Heart right ventricle (tissue), 16 donors: ENCODE measurements at regions not wholly inside any gene's neighbourhood (a gene's known extent, or its start where the extent isn't known, plus 50 kb on each side); places are given as distances from the start of the nearest gene placed in this dataset.

Source experiments
- ATAC-seq, 8 donors: fragments of 200-7000 bp; cut with Tn5 transposase; one replicate each; pipeline ENCODE4 v1.9.1; 2020; ENCODE audit warnings: mild to moderate bottlenecking in 8 of 8, moderate library complexity in 8 of 8, moderate number of reproducible peaks in 1 of 8
- DNase-seq, 2 donors: peaks; one replicate each; pipeline ENCODE4 v3.0.0-alpha.2; 2020
- H3K27ac ChIP-seq, 10 donors: fragments of 200-600 bp; sonication (generic) in 2 of 10; one replicate each; pipeline versions ENCODE4 v1.5.0 to v1.8.0; 2020 to 2022; ENCODE audit warnings: mild to moderate bottlenecking in 3 of 10
- H3K27me3 ChIP-seq, 7 donors: fragments of 200-600 bp; one replicate each; pipeline ENCODE4 v1.8.0; 2021 to 2022; ENCODE audit warnings: mild to moderate bottlenecking in 2 of 7
- H3K36me3 ChIP-seq, 9 donors: fragments of 200-600 bp; sonication (generic) in 1 of 9; one replicate each; pipeline versions ENCODE4 v1.5.0 to v1.8.0; 2020 to 2022; ENCODE audit warnings: mild to moderate bottlenecking in 2 of 9
- H3K4me1 ChIP-seq, 9 donors: fragments of 200-600 bp; sonication (generic) in 1 of 9; one replicate each; pipeline versions ENCODE4 v1.5.0 to v1.8.0; 2020 to 2022; ENCODE audit warnings: mild to moderate bottlenecking in 4 of 9
- H3K4me3 ChIP-seq, 10 donors: fragments of 200-600 bp; sonication (generic) in 2 of 10; one replicate each; pipeline versions ENCODE4 v1.5.0 to v1.8.0; 2020 to 2022; ENCODE audit warnings: mild to moderate bottlenecking in 7 of 10, moderate library complexity in 2 of 10
- H3K9me3 ChIP-seq, 11 donors: fragments of 200-600 bp in 10 of 11; sonication (generic) in 2 of 11; one replicate each; pipeline versions ENCODE4 v1.5.0 to v1.8.0; 2013 to 2022; ENCODE audit warnings: mild to moderate bottlenecking in 2 of 11, control low read depth in 1 of 11, moderate library complexity in 1 of 11
- WGBS, 2 donors: extraction: QIAGEN DNeasy Blood & Tissue Kit; methylation state at CpG; one replicate each; pipeline ENCODE4 v1.1.7; 2013; ENCODE audit warnings: inconsistent platforms in 1 of 2; 5-methylcytosine and 5-hydroxymethylcytosine counted together
- intact Hi-C, 10 donors: fragments of 100-400 bp; cut with DNase I; formaldehyde crosslinking; loops; one replicate each; pipeline versions ENCODE4 v1.11.1 to v1.14.2; 2022
- TF ChIP-seq, protein P1 (sequence below), 9 donors: fragments of 200-600 bp; sonication (generic) in 2 of 9; IDR thresholded peaks; one replicate each; pipeline versions ENCODE4 v1.5.0 to v1.8.0; 2021 to 2022; ENCODE audit warnings: antibody characterized with exemption in 9 of 9, mild to moderate bottlenecking in 5 of 9, moderate library complexity in 1 of 9
- donor health status: Arrhythmogenic right ventricular cardiomyopathy.
- donor health status: ischemic (EF 13 %, LVEDD 7.1; RV severe dilation, severe dysfunction).
- donor health status: healthy with polysubstance abuse.
- donor health status: DM: no; HTN: yes; CAD: no.
- donor health status: DM: no; HTN: no; CAD: no.
- donor health status: ischemic (EF 25% LVEDD 6.9; RV normal size, moderate dysfunction).
- donor health status: ischemic (EF 25% LVEDD 5.7; RV mildly dilated, moderate dysfunction).
- donor health status: healthy.
- donor health status: DM: yes; HTN: yes; CAD: no.
- donor health status: Ischemic cardiomyopathy.
- donor health status: ischemic (EF 35%, LVEDD 5.7; RV mildly dilated, moderate dysfunction).
- donor health status: nonischemic (EF 11% LVEDD 7.7; RV severe dilation, severe dysfunction).
- donor health status: DM: yes; HTN: yes; CAD: no.
- donor health status: PGD.
- donor health status: ischemic (EF 29% LVEDD 5.4; RV normal size, mild dysfunction).
- donor health status: nonischemic (EF 23%, LVEDD 6.1; RV moderate dilation, normal function).

DNA sequence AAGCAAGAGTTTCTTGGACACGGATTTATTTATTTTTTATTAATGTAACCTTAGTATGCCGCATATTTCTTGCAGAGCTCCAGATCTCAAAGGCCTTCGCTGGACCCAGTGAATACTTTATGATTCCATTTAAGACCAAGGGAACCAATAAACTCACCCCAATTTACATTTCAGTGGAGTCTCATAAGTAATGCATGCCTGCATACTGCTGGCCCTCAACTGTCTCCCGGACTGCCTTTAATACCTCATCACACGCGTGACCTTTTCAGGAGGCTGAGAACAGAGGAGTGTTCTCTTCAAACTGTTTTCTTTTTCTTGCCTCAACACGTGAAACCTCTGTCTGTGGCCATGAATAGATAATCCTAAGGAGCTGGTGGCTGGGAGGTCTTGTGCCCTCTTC lies 240.9 kb downstream of the STIM2 start:
- WGBS, 2 donors = 80 to 86% methylated on average over 7 of the region's 7 CpGs

GRCh38 chr4:27111627-27112026 lies 251.0 kb downstream of the STIM2 start:
- no peak overlapping the region for H3K4me3 ChIP-seq
- TF ChIP-seq, protein P1, sequence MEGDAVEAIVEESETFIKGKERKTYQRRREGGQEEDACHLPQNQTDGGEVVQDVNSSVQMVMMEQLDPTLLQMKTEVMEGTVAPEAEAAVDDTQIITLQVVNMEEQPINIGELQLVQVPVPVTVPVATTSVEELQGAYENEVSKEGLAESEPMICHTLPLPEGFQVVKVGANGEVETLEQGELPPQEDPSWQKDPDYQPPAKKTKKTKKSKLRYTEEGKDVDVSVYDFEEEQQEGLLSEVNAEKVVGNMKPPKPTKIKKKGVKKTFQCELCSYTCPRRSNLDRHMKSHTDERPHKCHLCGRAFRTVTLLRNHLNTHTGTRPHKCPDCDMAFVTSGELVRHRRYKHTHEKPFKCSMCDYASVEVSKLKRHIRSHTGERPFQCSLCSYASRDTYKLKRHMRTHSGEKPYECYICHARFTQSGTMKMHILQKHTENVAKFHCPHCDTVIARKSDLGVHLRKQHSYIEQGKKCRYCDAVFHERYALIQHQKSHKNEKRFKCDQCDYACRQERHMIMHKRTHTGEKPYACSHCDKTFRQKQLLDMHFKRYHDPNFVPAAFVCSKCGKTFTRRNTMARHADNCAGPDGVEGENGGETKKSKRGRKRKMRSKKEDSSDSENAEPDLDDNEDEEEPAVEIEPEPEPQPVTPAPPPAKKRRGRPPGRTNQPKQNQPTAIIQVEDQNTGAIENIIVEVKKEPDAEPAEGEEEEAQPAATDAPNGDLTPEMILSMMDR (IDR thresholded peaks at IDR 0.05) = no peak
- no peak overlapping the region for H3K27ac ChIP-seq
- WGBS, 2 donors = 55 to 66% methylated on average over 3 of the region's 3 CpGs
- H3K27me3 ChIP-seq = no peaks in the 10 kb centered on the region
- no peaks in the 10 kb centered on the region for H3K36me3 ChIP-seq
- H3K9me3 ChIP-seq = peaks cover 0 to 4% (median 0%) of the 10 kb centered on the region in 11 donors
- DNase-seq = no peak
- H3K4me1 ChIP-seq = no peaks in the 10 kb centered on the region
- no peak for ATAC-seq
- intact Hi-C loops = no loop called here

More for the DNA sequence above, 240.9 kb downstream of the STIM2 start:
- no peak overlapping the region for H3K4me3 ChIP-seq
- no peaks in the 10 kb centered on the region for H3K4me1 ChIP-seq
- intact Hi-C loops = no loop called here
- ATAC-seq (no peak), DNase-seq (no peak)
- H3K27me3 ChIP-seq = peaks cover 0 to 19% (median 0%) of the 10 kb centered on the region in 7 donors
- H3K9me3 ChIP-seq = no peaks in the 10 kb centered on the region
- no peak overlapping the region for H3K27ac ChIP-seq
- TF ChIP-seq, protein P1 (IDR thresholded peaks at IDR 0.05) = no peak
- H3K36me3 ChIP-seq = no peaks in the 10 kb centered on the region

DNA sequence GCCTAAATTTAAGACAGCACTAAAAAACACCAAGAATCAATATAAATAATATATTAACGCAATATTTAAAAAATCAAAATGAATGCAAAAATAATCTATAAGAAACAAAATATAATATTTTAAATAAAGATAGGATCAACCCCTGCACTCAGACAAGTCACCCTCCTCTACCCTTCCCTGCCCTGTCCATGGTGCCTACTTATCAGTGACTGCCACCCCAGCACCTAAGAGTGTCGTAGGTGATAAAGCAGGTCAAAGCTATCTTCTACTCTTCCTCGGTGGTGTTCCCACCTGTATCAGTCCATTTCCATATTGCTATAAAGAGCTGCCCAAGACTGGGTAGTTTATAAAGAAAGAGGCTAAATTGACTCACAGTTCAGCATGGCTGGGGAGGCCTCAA lies 251.9 kb downstream of the STIM2 start:
- Histone ChIP-seq H3K9me3 (no peaks in the 10 kb centered on the region), H3K27me3 (no peaks in the 10 kb centered on the region), H3K4me1 (no peaks in the 10 kb centered on the region), H3K27ac (no peak overlapping the region), H3K4me3 (no peak overlapping the region), H3K36me3 (no peaks in the 10 kb centered on the region)
- no peak for DNase-seq
- intact Hi-C loops = no loop called here
- ATAC-seq = no peak
- TF ChIP-seq, protein P1 (IDR thresholded peaks at IDR 0.05) = no peak
- WGBS, 2 donors = 69 to 71% methylated on average over 3 of the region's 3 CpGs

DNA sequence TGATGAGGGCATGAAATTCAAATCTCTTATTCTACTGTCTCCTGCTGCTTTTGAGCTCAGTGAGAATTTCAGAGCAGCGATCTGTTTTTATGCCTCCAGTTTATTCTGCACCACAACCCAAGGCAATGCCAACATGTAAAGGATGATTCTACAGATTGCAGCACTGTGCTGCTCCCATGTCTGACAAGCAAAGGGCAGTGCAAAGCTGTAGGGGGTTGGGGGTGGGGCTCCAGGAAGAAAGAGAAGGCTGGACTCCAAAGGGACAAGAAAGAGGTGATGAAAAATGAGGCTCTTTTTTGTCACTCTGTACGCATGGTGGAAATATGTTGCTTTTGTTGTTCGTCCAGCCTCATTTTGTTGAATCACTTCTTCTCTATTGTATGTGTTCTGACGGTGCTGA lies 254.6 kb downstream of the STIM2 start:
- Histone ChIP-seq H3K27ac (no peak overlapping the region), H3K27me3 (peaks cover 0 to 7% (median 0%) of the 10 kb centered on the region in 7 donors), H3K4me3 (no peak overlapping the region), H3K9me3 (no peaks in the 10 kb centered on the region), H3K36me3 (no peaks in the 10 kb centered on the region), H3K4me1 (no peaks in the 10 kb centered on the region)
- intact Hi-C loops = no loop called here
- 68 to 74% methylated on average over 4 of the region's 4 CpGs for WGBS, 2 donors
- no peak for DNase-seq
- TF ChIP-seq, protein P1 (IDR thresholded peaks at IDR 0.05) = no peak
- no peak for ATAC-seq
